ENCODE measurements at regions not wholly inside any gene's neighbourhood (a gene's known extent, or its start where the extent isn't known, plus 50 kb on each side); places are given as distances from the start of the nearest gene placed in this dataset.

- Histone ChIP-seq H3K9ac (ENCODE audit: control insufficient read depth, extremely low read depth, insufficient read depth, low read length) (no peak overlapping the region), H3K9me3 (ENCODE audit: control insufficient read depth, low read depth, low read length) (no peaks in the 10 kb centered on the region), H2AFZ (ENCODE audit: control insufficient read depth, low read length) (no peak overlapping the region), H3K79me2 (ENCODE audit: control insufficient read depth, insufficient read depth, low read length) (no peaks in the 10 kb centered on the region), H3K9me1 (ENCODE audit: control insufficient read depth, extremely low read depth, insufficient read depth, low read length) (no peaks in the 10 kb centered on the region), H3K4me3 (ENCODE audit: control insufficient read depth in 2 of 3, extremely low read depth in 1 of 3, insufficient read depth in 2 of 3, low read depth in 1 of 3, low read length in 3 of 3) (no peak overlapping the region), H3K27me3 (ENCODE audit: control insufficient read depth, extremely low read depth, insufficient read depth, low read length) (no peaks in the 10 kb centered on the region), H4K20me1 (ENCODE audit: control insufficient read depth, extremely low read depth, insufficient read depth, low read length) (no peaks in the 10 kb centered on the region), H3K4me1 (ENCODE audit: control insufficient read depth, extremely low read depth, insufficient read depth, low read length) (no peaks in the 10 kb centered on the region), H3K27ac (ENCODE audit: control insufficient read depth, insufficient read depth, low read length) (no peak overlapping the region), H3K36me3 (ENCODE audit: control insufficient read depth in 2 of 2, extremely low read depth in 1 of 2, insufficient read depth in 2 of 2, low read length in 2 of 2) (no peaks in the 10 kb centered on the region), H3K4me2 (ENCODE audit: control insufficient read depth, extremely low read depth, insufficient read depth, low read depth, low read length) (no peak overlapping the region)
- FAIRE-seq (no peak), DNase-seq (ENCODE audit: low read depth, low spot score) (no peak)
- TF ChIP-seq EZH2 (IDR thresholded peaks at IDR 0.05; ENCODE audit: low read length) = no peak
- TF ChIP-seq CTCF (optimal IDR thresholded peaks at IDR 0.05 in 1 of 3, IDR thresholded peaks at IDR 0.05 in 1 of 3, conservative IDR thresholded peaks at IDR 0.05 in 1 of 3; ENCODE audit: extremely low read depth in 1 of 3, insufficient read depth in 2 of 3, low read length in 3 of 3) = no peak
- dilution Hi-C loops (cut with MboI; ENCODE audit: extremely low pct_ligation_motif_present, low sequenced_read_pairs) = no loop called here
Observed at GRCh38 chr6:91813641-91814040, 1226.8 kb upstream of the MAP3K7 start.

- Histone ChIP-seq H3K4me1 (ENCODE audit: control insufficient read depth, extremely low read depth, insufficient read depth, low read length) (no peaks in the 10 kb centered on the region), H3K79me2 (ENCODE audit: control insufficient read depth, insufficient read depth, low read length) (no peaks in the 10 kb centered on the region), H3K4me2 (ENCODE audit: control insufficient read depth, extremely low read depth, insufficient read depth, low read depth, low read length) (no peak overlapping the region), H4K20me1 (ENCODE audit: control insufficient read depth, extremely low read depth, insufficient read depth, low read length) (no peaks in the 10 kb centered on the region), H3K4me3 (ENCODE audit: control insufficient read depth in 2 of 3, extremely low read depth in 1 of 3, insufficient read depth in 2 of 3, low read depth in 1 of 3, low read length in 3 of 3) (no peak overlapping the region), H3K36me3 (ENCODE audit: control insufficient read depth in 2 of 2, extremely low read depth in 1 of 2, insufficient read depth in 2 of 2, low read length in 2 of 2) (no peaks in the 10 kb centered on the region), H3K9me3 (ENCODE audit: control insufficient read depth, low read depth, low read length) (no peaks in the 10 kb centered on the region), H3K27me3 (ENCODE audit: control insufficient read depth, extremely low read depth, insufficient read depth, low read length) (no peaks in the 10 kb centered on the region), H3K9me1 (ENCODE audit: control insufficient read depth, extremely low read depth, insufficient read depth, low read length) (no peaks in the 10 kb centered on the region), H3K27ac (ENCODE audit: control insufficient read depth, insufficient read depth, low read length) (no peak overlapping the region), H3K9ac (ENCODE audit: control insufficient read depth, extremely low read depth, insufficient read depth, low read length) (no peak overlapping the region), H2AFZ (ENCODE audit: control insufficient read depth, low read length) (no peak overlapping the region)
- no peak for DNase-seq (ENCODE audit: low read depth, low spot score)
- FAIRE-seq = no peak
- dilution Hi-C loops (cut with MboI; ENCODE audit: extremely low pct_ligation_motif_present, low sequenced_read_pairs) = no loop called here
- no peak for TF ChIP-seq EZH2 (IDR thresholded peaks at IDR 0.05; ENCODE audit: low read length)
- TF ChIP-seq CTCF (optimal IDR thresholded peaks at IDR 0.05 in 1 of 3, IDR thresholded peaks at IDR 0.05 in 1 of 3, conservative IDR thresholded peaks at IDR 0.05 in 1 of 3; ENCODE audit: extremely low read depth in 1 of 3, insufficient read depth in 2 of 3, low read length in 3 of 3) = no peak
Observed at GRCh38 chr6:91812596-91813274, 1225.9 kb upstream of the MAP3K7 start.

Measured in keratinocyte (primary cell).